Suprapubic skin (tissue), 4 donors: ENCODE measurements at regions not wholly inside any gene's neighbourhood (a gene's known extent, or its start where the extent isn't known, plus 50 kb on each side); places are given as distances from the start of the nearest gene placed in this dataset.

ENCODE experiments used
- DNase-seq, 2 donors: peaks; one replicate each; pipeline ENCODE4 v3.0.0-alpha.2; 2019; ENCODE audit warnings: low spot score in 2 of 2
- H3K27ac ChIP-seq: fragments of 200-600 bp; sonication (generic); one replicate; pipeline ENCODE4 v1.5.1; 2019
- H3K27me3 ChIP-seq: fragments of 200-600 bp; sonication (generic); one replicate; pipeline ENCODE4 v1.5.1; 2019
- H3K36me3 ChIP-seq: fragments of 200-600 bp; sonication (generic); one replicate; pipeline ENCODE4 v1.5.1; 2019
- H3K4me1 ChIP-seq: fragments of 200-600 bp; sonication (generic); one replicate; pipeline ENCODE4 v1.5.1; 2019
- H3K4me3 ChIP-seq: fragments of 200-600 bp; sonication (generic); one replicate; pipeline ENCODE4 v1.5.1; 2019; ENCODE audit warnings: mild to moderate bottlenecking
- H3K9me3 ChIP-seq: fragments of 200-600 bp; sonication (generic); one replicate; pipeline ENCODE4 v1.5.1; 2019
- EP300 ChIP-seq: sonication (generic); formaldehyde crosslinking; IDR thresholded peaks from one replicate; pipeline ENCODE4 v1.6.1; 2017; ENCODE audit warnings: antibody characterized with exemption
- POLR2A ChIP-seq, 2 donors: fragments of 450-650 bp; IDR thresholded peaks; one replicate each; pipeline ENCODE4 v1.6.1; 2017; ENCODE audit warnings: antibody characterized with exemption in 2 of 2, mild to moderate bottlenecking in 2 of 2, moderate library complexity in 2 of 2
- POLR2AphosphoS5 ChIP-seq, 3 donors: sonication (generic); formaldehyde crosslinking; IDR thresholded peaks; one replicate each; pipeline ENCODE4 v1.6.1; 2017; ENCODE audit warnings: antibody characterized with exemption in 3 of 3
- WGBS: methylation state at CpG from one replicate; pipeline ENCODE4 v1.1.5; 2018; 5-methylcytosine and 5-hydroxymethylcytosine counted together
- TF ChIP-seq, protein P1 (sequence below), 2 donors: fragments of 200-600 bp in 1 of 2; fragments of 450-650 bp in 1 of 2; sonication (generic) in 1 of 2; IDR thresholded peaks; one replicate each; pipeline ENCODE4 v1.5.1; 2016 to 2019; ENCODE audit warnings: antibody characterized with exemption in 2 of 2, mild to moderate bottlenecking in 1 of 2, moderate library complexity in 1 of 2

DNA sequence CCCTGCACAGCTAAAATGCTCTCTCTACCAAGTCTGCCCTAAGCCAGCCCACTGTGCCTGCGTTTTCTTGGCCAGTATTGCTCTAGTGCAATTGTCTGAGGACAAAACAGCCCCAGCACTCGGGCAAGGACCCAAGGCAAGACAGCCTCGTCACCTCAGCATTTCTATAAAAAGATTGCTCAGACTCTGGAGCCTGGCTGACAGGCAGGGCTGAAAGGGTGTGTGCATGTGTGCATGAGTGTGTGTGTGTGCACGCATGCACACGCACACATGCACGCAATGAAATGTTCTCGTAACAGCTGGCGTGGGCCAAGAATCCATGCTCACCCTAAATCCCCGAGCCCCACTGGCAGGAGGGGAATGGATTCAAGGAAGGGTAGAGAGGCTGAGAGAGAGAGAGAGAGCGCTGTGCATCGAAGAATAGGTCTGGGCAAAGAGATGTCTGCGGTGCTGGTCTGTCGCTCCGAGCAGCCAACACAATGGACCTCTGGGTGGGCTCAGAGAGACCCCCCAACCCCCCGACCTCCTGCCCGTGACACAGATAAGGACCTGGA is 579.2 kb downstream of the BCOR start:
- DNase-seq: no peak
- TF ChIP-seq, protein P1, sequence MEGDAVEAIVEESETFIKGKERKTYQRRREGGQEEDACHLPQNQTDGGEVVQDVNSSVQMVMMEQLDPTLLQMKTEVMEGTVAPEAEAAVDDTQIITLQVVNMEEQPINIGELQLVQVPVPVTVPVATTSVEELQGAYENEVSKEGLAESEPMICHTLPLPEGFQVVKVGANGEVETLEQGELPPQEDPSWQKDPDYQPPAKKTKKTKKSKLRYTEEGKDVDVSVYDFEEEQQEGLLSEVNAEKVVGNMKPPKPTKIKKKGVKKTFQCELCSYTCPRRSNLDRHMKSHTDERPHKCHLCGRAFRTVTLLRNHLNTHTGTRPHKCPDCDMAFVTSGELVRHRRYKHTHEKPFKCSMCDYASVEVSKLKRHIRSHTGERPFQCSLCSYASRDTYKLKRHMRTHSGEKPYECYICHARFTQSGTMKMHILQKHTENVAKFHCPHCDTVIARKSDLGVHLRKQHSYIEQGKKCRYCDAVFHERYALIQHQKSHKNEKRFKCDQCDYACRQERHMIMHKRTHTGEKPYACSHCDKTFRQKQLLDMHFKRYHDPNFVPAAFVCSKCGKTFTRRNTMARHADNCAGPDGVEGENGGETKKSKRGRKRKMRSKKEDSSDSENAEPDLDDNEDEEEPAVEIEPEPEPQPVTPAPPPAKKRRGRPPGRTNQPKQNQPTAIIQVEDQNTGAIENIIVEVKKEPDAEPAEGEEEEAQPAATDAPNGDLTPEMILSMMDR (IDR thresholded peaks at IDR 0.05): no peak
- TF ChIP-seq POLR2AphosphoS5 (IDR thresholded peaks at IDR 0.05): no peak
- TF ChIP-seq EP300: no peak
- TF ChIP-seq POLR2A (IDR thresholded peaks at IDR 0.05): no peak
- Histone ChIP-seq H3K4me1 (peaks cover 9% of the 10 kb centered on the region), H3K27me3 (no peaks in the 10 kb centered on the region), H3K9me3 (no peaks in the 10 kb centered on the region), H3K36me3 (no peaks in the 10 kb centered on the region), H3K27ac (no peak overlapping the region), H3K4me3 (peak overlapping the region; percentile 18)
- 55% methylated on average over 16 of the region's 16 CpGs for WGBS

DNA sequence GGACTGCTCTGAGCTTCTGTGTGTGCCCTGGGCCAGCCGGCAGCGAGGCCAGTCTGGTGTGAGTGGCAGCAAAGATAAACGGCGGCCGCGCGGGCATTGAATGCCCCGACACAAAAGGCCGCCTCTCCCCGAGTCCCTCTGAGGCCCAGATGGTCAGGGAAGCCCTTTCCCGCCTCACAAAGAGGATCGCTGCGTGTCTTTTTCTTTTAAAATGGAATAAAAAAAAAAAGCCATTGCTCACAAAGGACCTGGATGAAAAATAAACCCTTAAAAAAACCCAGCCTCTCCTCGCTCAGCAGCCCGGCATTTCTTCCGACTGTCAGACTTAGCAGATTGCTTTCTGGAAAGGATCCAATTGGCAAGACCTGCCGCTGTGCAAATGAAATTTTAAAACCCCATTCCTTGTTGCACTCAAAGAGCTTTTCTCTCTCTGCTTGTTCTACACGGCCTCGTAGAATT is 578.7 kb downstream of the BCOR start:
- no peak overlapping the region for H3K27ac ChIP-seq
- WGBS: 49% methylated on average over 19 of the region's 19 CpGs
- no peaks in the 10 kb centered on the region for H3K27me3 ChIP-seq
- no peaks in the 10 kb centered on the region for H3K36me3 ChIP-seq
- H3K4me3 ChIP-seq: peak overlapping the region; percentile 18
- H3K4me1 ChIP-seq: peaks cover 9% of the 10 kb centered on the region
- no peaks in the 10 kb centered on the region for H3K9me3 ChIP-seq
- TF ChIP-seq POLR2A (IDR thresholded peaks at IDR 0.05) (no peak), EP300 (no peak)
- no peak for DNase-seq

DNA sequence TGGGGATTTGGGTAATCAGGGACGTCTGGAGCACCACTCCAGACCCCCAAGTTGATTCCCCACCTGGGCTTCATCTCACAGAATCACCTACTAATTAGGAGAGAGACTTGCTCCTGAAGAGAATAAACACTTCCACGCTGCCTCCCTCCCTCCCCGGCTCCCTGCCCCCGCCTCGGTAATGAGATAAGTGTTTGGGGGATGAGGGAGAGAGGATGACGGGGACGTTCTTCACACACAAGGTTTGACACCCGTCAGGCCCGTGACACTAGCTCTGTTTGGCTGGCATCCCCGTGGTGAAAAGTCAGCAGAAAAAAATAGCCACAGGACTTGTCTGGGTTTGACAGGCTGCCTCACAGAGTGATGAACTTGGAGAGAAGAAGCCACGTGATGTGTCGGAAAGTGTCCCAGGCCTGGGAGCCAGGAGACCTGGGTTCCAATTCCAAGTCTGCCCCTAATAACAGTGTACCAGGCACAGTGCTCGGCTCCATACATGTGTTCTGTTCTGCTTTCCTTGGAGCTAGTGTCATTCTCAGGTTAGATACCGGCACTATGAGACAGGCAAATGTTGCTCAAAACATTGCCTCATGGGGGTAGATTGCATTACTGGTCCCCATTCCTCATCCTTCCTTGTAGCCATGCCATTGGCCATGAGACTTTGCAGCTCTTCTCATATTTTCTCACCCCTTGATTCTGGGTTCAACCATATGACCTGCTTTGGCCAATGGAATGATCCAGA is 578.0 kb downstream of the BCOR start:
- Histone ChIP-seq H3K4me3 (no peak overlapping the region), H3K27me3 (no peaks in the 10 kb centered on the region), H3K4me1 (peaks cover 9% of the 10 kb centered on the region), H3K36me3 (no peaks in the 10 kb centered on the region), H3K27ac (no peak overlapping the region), H3K9me3 (no peaks in the 10 kb centered on the region)
- 50% methylated on average over 14 of the region's 14 CpGs for WGBS
- DNase-seq: no peak
- TF ChIP-seq, protein P1 (IDR thresholded peaks at IDR 0.05): no peak
- TF ChIP-seq POLR2A (IDR thresholded peaks at IDR 0.05): no peak
- no peak for TF ChIP-seq POLR2AphosphoS5 (IDR thresholded peaks at IDR 0.05)
- no peak for TF ChIP-seq EP300

DNA sequence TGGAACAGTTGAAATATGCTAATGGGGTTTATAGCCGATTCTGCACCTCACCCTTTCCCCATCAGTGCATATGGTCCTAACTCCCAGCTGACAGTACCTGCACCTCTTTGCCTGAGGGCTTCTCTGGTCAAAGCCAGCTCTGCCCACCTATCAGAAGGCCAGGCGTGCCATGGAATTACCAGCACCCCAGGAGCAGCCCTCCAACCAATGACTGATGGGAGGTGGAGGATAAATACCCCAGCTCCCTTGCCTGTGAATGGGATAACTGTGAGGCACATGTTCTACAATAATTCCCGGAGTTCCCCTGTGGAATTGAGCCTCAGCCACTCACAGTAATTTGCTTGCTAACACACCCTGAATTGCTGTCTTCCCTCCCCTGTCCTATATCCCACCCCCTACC is 572.0 kb downstream of the BCOR start:
- TF ChIP-seq, protein P1 (IDR thresholded peaks at IDR 0.05): no peak
- Histone ChIP-seq H3K27ac (no peak overlapping the region), H3K9me3 (no peaks in the 10 kb centered on the region), H3K4me3 (no peak overlapping the region), H3K36me3 (no peaks in the 10 kb centered on the region), H3K4me1 (no peaks in the 10 kb centered on the region), H3K27me3 (no peaks in the 10 kb centered on the region)
- no peak for DNase-seq
- WGBS: 67% methylated on average over 3 of the region's 3 CpGs

DNA sequence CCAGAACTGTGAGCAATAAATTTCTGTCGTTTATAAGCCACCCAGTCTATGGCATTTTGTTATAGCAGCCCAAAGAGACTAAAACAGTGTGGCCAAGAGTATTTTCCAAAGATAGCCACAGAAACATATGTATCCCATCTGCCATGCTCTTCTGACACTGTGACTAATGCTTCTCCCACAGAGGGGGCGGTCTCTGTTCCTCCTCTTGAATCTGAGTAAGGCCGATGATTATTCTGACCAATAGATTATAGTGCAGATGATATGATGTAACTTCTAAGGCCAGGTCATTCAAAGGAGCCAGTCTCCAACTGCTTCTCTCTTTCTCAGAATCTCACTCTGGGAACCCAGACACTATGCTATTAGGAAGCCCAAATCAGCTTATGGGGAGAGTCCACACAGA is 570.7 kb downstream of the BCOR start:
- Histone ChIP-seq H3K4me3 (no peak overlapping the region), H3K27me3 (no peaks in the 10 kb centered on the region), H3K9me3 (no peaks in the 10 kb centered on the region), H3K36me3 (no peaks in the 10 kb centered on the region), H3K27ac (no peak overlapping the region), H3K4me1 (no peaks in the 10 kb centered on the region)
- TF ChIP-seq POLR2A (IDR thresholded peaks at IDR 0.05) (no peak), EP300 (no peak), POLR2AphosphoS5 (IDR thresholded peaks at IDR 0.05) (no peak)
- TF ChIP-seq, protein P1 (IDR thresholded peaks at IDR 0.05): no peak
- DNase-seq: no peak
- WGBS: 86% methylated on average over 3 of the region's 3 CpGs
